ENCODE measurements at regions not wholly inside any gene's neighbourhood (a gene's known extent, or its start where the extent isn't known, plus 50 kb on each side); places are given as distances from the start of the nearest gene placed in this dataset.

- Histone ChIP-seq H3K27ac (no peak overlapping the region), H3K27me3 (no peaks in the 10 kb centered on the region), H3K4me3 (no peak overlapping the region), H3K9me3 (replicated peaks in 1 of 3) (no peaks in the 10 kb centered on the region), H3K36me3 (replicated peaks in 1 of 2) (no peaks in the 10 kb centered on the region), H3K4me1 (replicated peaks in 1 of 2) (peaks cover 0 to 5% of the 10 kb centered on the region in 2 donors)
- TF ChIP-seq CTCF (IDR thresholded peaks at IDR 0.05) (no peak), POLR2A (IDR thresholded peaks at IDR 0.05) (no peak)
- no peak for DNase-seq
- 47 to 59% (median 56%) methylated on average over 2 of the region's 2 CpGs for WGBS, 4 donors
- intact Hi-C loops (cut with DNase I): no loop called here
Observed at GRCh38 chr2:67485431-67485830, 88.3 kb downstream of the ETAA1 start.

DNA sequence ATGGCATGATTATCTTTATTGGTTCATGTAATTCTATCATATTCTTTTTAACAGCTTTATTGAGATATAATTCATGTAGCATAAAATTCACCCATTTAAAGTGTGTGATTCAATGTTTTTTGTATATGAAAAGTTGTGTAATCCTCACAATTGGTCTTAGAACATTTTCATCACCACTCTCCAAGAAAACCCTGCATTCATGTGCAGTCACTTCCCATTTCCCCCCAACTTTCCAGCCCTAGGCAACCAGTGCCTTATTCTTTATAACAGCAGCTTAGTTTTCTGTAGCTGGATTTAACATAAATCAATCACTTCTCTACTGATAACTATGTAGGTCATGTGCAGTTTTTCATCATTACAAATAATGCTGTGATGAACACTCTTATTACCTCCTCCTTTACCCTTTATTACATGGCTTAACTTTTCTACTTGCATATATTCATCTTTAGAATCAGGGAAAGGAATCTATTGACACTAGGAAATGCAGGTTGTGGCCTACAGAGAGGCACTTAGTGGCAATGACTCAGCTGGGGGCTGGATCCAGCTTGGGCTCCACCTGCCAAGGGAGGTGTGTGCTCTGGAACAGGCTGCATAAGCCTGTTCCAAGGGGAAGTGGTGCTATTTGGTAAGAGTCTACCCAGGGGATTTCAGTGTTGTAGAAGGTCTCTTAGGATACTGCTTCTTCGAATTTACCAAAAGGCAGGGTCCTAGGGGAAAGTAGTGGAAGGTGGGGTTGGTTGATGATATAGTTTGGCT is 89.1 kb downstream of the ETAA1 start:
- no peaks in the 10 kb centered on the region for H3K27me3 ChIP-seq
- H3K4me1 ChIP-seq (replicated peaks in 1 of 2): peaks cover 0 to 5% of the 10 kb centered on the region in 2 donors
- no peaks in the 10 kb centered on the region for H3K36me3 ChIP-seq (replicated peaks in 1 of 2)
- WGBS, 4 donors: 80 to 93% (median 88%) methylated on average over 1 of the region's 1 CpG
- TF ChIP-seq POLR2A (IDR thresholded peaks at IDR 0.05) (no peak), CTCF (IDR thresholded peaks at IDR 0.05) (no peak)
- H3K4me3 ChIP-seq: no peak overlapping the region
- intact Hi-C loops (cut with DNase I): no loop called here
- peak; percentile 27 to 54 (median 47) for DNase-seq
- no peak overlapping the region for H3K27ac ChIP-seq
- no peaks in the 10 kb centered on the region for H3K9me3 ChIP-seq (replicated peaks in 1 of 3)

GRCh38 chr2:67487993-67488392 is 90.9 kb downstream of the ETAA1 start:
- intact Hi-C loops (cut with DNase I): no loop called here
- no peaks in the 10 kb centered on the region for H3K9me3 ChIP-seq (replicated peaks in 1 of 3)

GRCh38 chr2:67489396-67489795 is 92.3 kb downstream of the ETAA1 start:
- H3K27me3 ChIP-seq: no peaks in the 10 kb centered on the region
- H3K27ac ChIP-seq: no peak overlapping the region
- no peak overlapping the region for H3K4me3 ChIP-seq
- TF ChIP-seq CTCF (IDR thresholded peaks at IDR 0.05): no peak
- no peak for TF ChIP-seq POLR2A (IDR thresholded peaks at IDR 0.05)
- peaks cover 0 to 5% of the 10 kb centered on the region in 2 donors for H3K4me1 ChIP-seq (replicated peaks in 1 of 2)
- 88 to 92% (median 91%) methylated on average over 7 to 8 of the region's 8 CpGs for WGBS, 4 donors
- intact Hi-C loops (cut with DNase I): no loop called here
- no peaks in the 10 kb centered on the region for H3K36me3 ChIP-seq (replicated peaks in 1 of 2)
- no peak for DNase-seq
- H3K9me3 ChIP-seq (replicated peaks in 1 of 3): no peaks in the 10 kb centered on the region

More at GRCh38 chr2:67487993-67488392, 90.9 kb downstream of the ETAA1 start:
- DNase-seq: no peak
- no peak for TF ChIP-seq CTCF (IDR thresholded peaks at IDR 0.05)
- WGBS, 4 donors: 88 to 97% (median 94%) methylated on average over 4 of the region's 4 CpGs
- Histone ChIP-seq H3K4me3 (no peak overlapping the region), H3K27ac (no peak overlapping the region), H3K36me3 (replicated peaks in 1 of 2) (no peaks in the 10 kb centered on the region), H3K27me3 (no peaks in the 10 kb centered on the region), H3K4me1 (replicated peaks in 1 of 2) (peaks cover 0 to 5% of the 10 kb centered on the region in 2 donors)

Measured in adrenal gland (tissue), 9 donors.